IMR-90 (cell line): ENCODE measurements at regions not wholly inside any gene's neighbourhood (a gene's known extent, or its start where the extent isn't known, plus 50 kb on each side); places are given as distances from the start of the nearest gene placed in this dataset.

Experiments used
- ATAC-seq: fragments of 200-7000 bp; cut with Tn5 transposase; 2 replicates; pipeline ENCODE4 v1.9.1; 2020; ENCODE audit warnings: low read depth, mild to moderate bottlenecking, moderate library complexity
- BruUV-seq: library from RNA; stranded (reverse); fragments of 400-500 nt; replicated peaks from 2 replicates; lab custom pipeline; 2021; lab: Mats Ljungman, UMichigan
- CTCF ChIA-PET: fragments of 300-600 bp; formaldehyde crosslinking; extraction: SDS; loops from one replicate; lab custom pipeline; 2021; ENCODE audit warnings: antibody characterized with exemption; lab: Yijun Ruan, JAX
- POLR2A ChIA-PET: fragments of 300-600 bp; sonication (Branson Sonifier 250); formaldehyde crosslinking; loops from one replicate; lab custom pipeline; 2022; ENCODE audit warnings: antibody characterized with exemption; ENCODE audit not compliant: unreplicated experiment; lab: Charles Lee
- DNase-seq: peaks from one replicate; pipeline ENCODE4 v3.0.0; 2013
- H2AFZ ChIP-seq: replicated peaks from 2 replicates; pipeline ENCODE3; 2013; ENCODE audit warnings: low read length, mild to moderate bottlenecking; ENCODE audit not compliant: poor library complexity
- H2AK5ac ChIP-seq: 2 replicates; pipeline ENCODE4 v1.6.1; 2013; ENCODE audit warnings: low read depth, low read length, inconsistent platforms
- H2AK9ac ChIP-seq: replicated peaks from 2 replicates; pipeline ENCODE3; 2013; ENCODE audit warnings: mild to moderate bottlenecking, low read depth, low read length, moderate library complexity; ENCODE audit not compliant: poor library complexity
- H2BK120ac ChIP-seq: 2 replicates; pipeline ENCODE4 v1.6.1; 2013; ENCODE audit warnings: low read depth, low read length, inconsistent platforms
- H2BK15ac ChIP-seq: 3 replicates; pipeline ENCODE4 v1.6.1; 2013; ENCODE audit warnings: low read depth, low read length, inconsistent platforms
- H2BK20ac ChIP-seq: 2 replicates; pipeline ENCODE4 v1.6.1; 2013; ENCODE audit warnings: low read depth, mild to moderate bottlenecking, inconsistent platforms, low read length, moderate library complexity
- H2BK5ac ChIP-seq: 2 replicates; pipeline ENCODE4 v1.6.1; 2013; ENCODE audit warnings: mild to moderate bottlenecking, low read depth, low read length, inconsistent platforms; ENCODE audit not compliant: poor library complexity, severe bottlenecking
- H3K14ac ChIP-seq: replicated peaks from 2 replicates; pipeline ENCODE4 v1.6.1; 2013; ENCODE audit warnings: low read depth, low read length, inconsistent platforms
- H3K18ac ChIP-seq: 2 replicates; pipeline ENCODE4 v1.6.1; 2013; ENCODE audit warnings: low read depth, low read length, control low read depth
- H3K23ac ChIP-seq: 2 replicates; pipeline ENCODE4 v1.6.1; 2013; ENCODE audit warnings: low read depth, low read length, inconsistent platforms
- H3K27ac ChIP-seq: 2 replicates; pipeline ENCODE4 v1.5.1; 2013; ENCODE audit warnings: mild to moderate bottlenecking, control low read depth, low read length; ENCODE audit not compliant: insufficient read depth
- H3K27me3 ChIP-seq: 2 replicates; pipeline ENCODE4 v1.6.1; 2013; ENCODE audit warnings: low read length; ENCODE audit not compliant: control insufficient read depth, insufficient read depth
- H3K36me3 ChIP-seq: 2 replicates; pipeline ENCODE4 v1.6.1; 2013; ENCODE audit warnings: low read length, mixed read lengths; ENCODE audit not compliant: control insufficient read depth, insufficient read depth
- H3K4ac ChIP-seq: 2 replicates; pipeline ENCODE4 v1.6.1; 2013; ENCODE audit warnings: low read depth, low read length, inconsistent platforms
- H3K4me1 ChIP-seq: 2 replicates; pipeline ENCODE4 v1.6.1; 2013; ENCODE audit warnings: low read length, mixed read lengths; ENCODE audit not compliant: control insufficient read depth, insufficient read depth
- H3K4me2 ChIP-seq: 2 replicates; pipeline ENCODE4 v1.6.1; 2013; ENCODE audit warnings: low read depth, mild to moderate bottlenecking, control low read depth, low read length, moderate library complexity
- H3K4me3 ChIP-seq: 2 replicates; pipeline ENCODE4 v1.5.1; 2013; ENCODE audit warnings: low read depth, mild to moderate bottlenecking, control low read depth, low read length, moderate library complexity; ENCODE audit not compliant: insufficient read depth
- H3K56ac ChIP-seq: 2 replicates; pipeline ENCODE4 v1.6.1; 2013; ENCODE audit warnings: low read length, inconsistent platforms; ENCODE audit not compliant: insufficient read depth; ENCODE audit errors: extremely low read depth
- H3K79me1 ChIP-seq, 2 experiments: 2 replicates each; pipeline ENCODE4 v1.6.1; 2013; ENCODE audit warnings: low read length in 2 of 2, inconsistent platforms in 1 of 2, low read depth in 1 of 2
- H3K9ac ChIP-seq: 2 replicates; pipeline ENCODE4 v1.6.1; 2013; ENCODE audit warnings: low read depth, low read length, control low read depth
- H3K9me1 ChIP-seq: 2 replicates; pipeline ENCODE4 v1.6.1; 2013; ENCODE audit warnings: low read length, inconsistent platforms; ENCODE audit not compliant: insufficient read depth
- H3K9me3 ChIP-seq: 2 replicates; pipeline ENCODE4 v1.6.1; 2013; ENCODE audit warnings: low read length; ENCODE audit not compliant: control insufficient read depth, insufficient read depth
- H4K20me1 ChIP-seq: 2 replicates; pipeline ENCODE4 v1.6.1; 2013; ENCODE audit warnings: low read length, inconsistent platforms; ENCODE audit not compliant: insufficient read depth
- H4K5ac ChIP-seq: 2 replicates; pipeline ENCODE4 v1.6.1; 2013; ENCODE audit warnings: mild to moderate bottlenecking, low read depth, low read length, control low read depth
- H4K8ac ChIP-seq, 2 experiments: 2 replicates each; pipeline ENCODE4 v1.6.1; 2013; ENCODE audit warnings: low read depth in 2 of 2, low read length in 2 of 2, control low read depth in 1 of 2, inconsistent platforms in 1 of 2
- H4K91ac ChIP-seq: 2 replicates; pipeline ENCODE4 v1.6.1; 2013; ENCODE audit warnings: low read depth, low read length, inconsistent platforms; ENCODE audit not compliant: insufficient read depth
- BHLHE40 ChIP-seq: fragments of 150-350 bp; IDR thresholded peaks from 2 replicates; pipeline ENCODE4 v1.6.1; 2016; ENCODE audit warnings: mild to moderate bottlenecking, low read depth, low read length
- CEBPB ChIP-seq: IDR thresholded peaks from 2 replicates; pipeline ENCODE4 v1.6.1; 2012; ENCODE audit warnings: low read depth, low read length, improper control_type of control experiment
- CHD1 ChIP-seq: IDR thresholded peaks from 2 replicates; pipeline ENCODE4 v1.6.1; 2012; ENCODE audit warnings: low read depth, low read length, improper control_type of control experiment
- CTCF ChIP-seq: conservative IDR thresholded peaks from 2 replicates; pipeline ENCODE4 v1.5.1; 2012; ENCODE audit warnings: mild to moderate bottlenecking, low read depth, low read length, improper control_type of control experiment
- ELK1 ChIP-seq: fragments of 150-350 bp; IDR thresholded peaks from 2 replicates; pipeline ENCODE4 v1.6.1; 2016; ENCODE audit warnings: low read depth, mild to moderate bottlenecking, low read length, moderate library complexity, borderline replicate concordance
- FOS ChIP-seq: fragments of 150-350 bp; IDR thresholded peaks from 2 replicates; pipeline ENCODE4 v1.6.1; 2016; ENCODE audit warnings: low read depth, low read length
- MAFK ChIP-seq: IDR thresholded peaks from 2 replicates; pipeline ENCODE4 v1.6.1; 2012; ENCODE audit warnings: low read depth, low read length, improper control_type of control experiment
- MAZ ChIP-seq: IDR thresholded peaks from 2 replicates; pipeline ENCODE4 v1.6.1; 2012; ENCODE audit warnings: low read depth, mild to moderate bottlenecking, low read length, improper control_type of control experiment, moderate library complexity, borderline replicate concordance
- MXI1 ChIP-seq: IDR thresholded peaks from 2 replicates; pipeline ENCODE4 v1.6.1; 2012; ENCODE audit warnings: low read depth, mild to moderate bottlenecking, low read length, moderate library complexity, borderline replicate concordance
- NFE2L2 ChIP-seq: fragments of 150-350 bp; IDR thresholded peaks from 2 replicates; pipeline ENCODE4 v1.6.1; 2016; ENCODE audit warnings: low read depth, mild to moderate bottlenecking, low read length
- POLR2A ChIP-seq: IDR thresholded peaks from 2 replicates; pipeline ENCODE4 v1.6.1; 2012; ENCODE audit warnings: mild to moderate bottlenecking, low read depth, low read length
- RAD21 ChIP-seq: IDR thresholded peaks from 2 replicates; pipeline ENCODE4 v1.6.1; 2012; ENCODE audit warnings: low read length, improper control_type of control experiment
- RCOR1 ChIP-seq: IDR thresholded peaks from 2 replicates; pipeline ENCODE4 v1.6.1; 2012; ENCODE audit warnings: mild to moderate bottlenecking, low read length, improper control_type of control experiment; ENCODE audit not compliant: insufficient replicate concordance
- RFX5 ChIP-seq: IDR thresholded peaks from 2 replicates; pipeline ENCODE4 v1.8.0; 2012; ENCODE audit warnings: low read depth, mild to moderate bottlenecking, low read length, moderate library complexity
- SMC3 ChIP-seq: fragments of 150-350 bp; IDR thresholded peaks from 2 replicates; pipeline ENCODE4 v1.6.1; 2016; ENCODE audit warnings: low read depth, mild to moderate bottlenecking, antibody characterized with exemption, low read length, moderate library complexity
- USF2 ChIP-seq: fragments of 150-350 bp; IDR thresholded peaks from 2 replicates; pipeline ENCODE4 v1.6.1; 2017; ENCODE audit warnings: mild to moderate bottlenecking, antibody characterized with exemption, low read length, low read depth
- WGBS, 2 experiments: methylation state at CpG; one replicate each; pipeline versions ENCODE4 v1.1.5 to v1.1.7; 2013; ENCODE audit warnings: missing lambda C conversion rate in 2 of 2; ENCODE audit not compliant: insufficient read length in 1 of 2; ENCODE audit errors: extremely low coverage in 2 of 2; 5-methylcytosine and 5-hydroxymethylcytosine counted together
- dilution Hi-C: fragments of 300-500 bp; cut with HindIII; formaldehyde crosslinking; loops from one replicate; pipeline ENCODE4 v1.14.3; 2018; ENCODE audit warnings: low sequenced_read_pairs; ENCODE audit not compliant: unreplicated experiment
- in situ Hi-C: fragments of 300-500 bp; cut with MboI; formaldehyde crosslinking; loops from 3 replicates; pipeline ENCODE4 v1.14.3; 2019; ENCODE audit warnings: low sequenced_read_pairs, inconsistent platforms, mixed read lengths
- intact Hi-C: fragments of 100-400 bp; cut with micrococcal nuclease; formaldehyde crosslinking; loops from 2 replicates; pipeline ENCODE4 v1.10.0; 2022

GRCh38 chr4:165604181-165604580 is 225.4 kb downstream of the CPE start:
- H3K27ac ChIP-seq, result no peak overlapping the region
- TF ChIP-seq RFX5 (no peak), BHLHE40 (no peak), CEBPB (no peak), MAFK (no peak), MAZ (no peak), CTCF (no peak), USF2 (no peak), CHD1 (no peak), POLR2A (no peak), ELK1 (no peak), MXI1 (no peak), SMC3 (no peak), RAD21 (no peak), FOS (no peak), RCOR1 (no peak), NFE2L2 (no peak)
- no peak overlapping the region for H4K5ac ChIP-seq
- H4K8ac ChIP-seq, result no peak overlapping the region
- DNase-seq (no peak), ATAC-seq (no peak)
- H2AK9ac ChIP-seq, result no peak overlapping the region
- no TSS peak for BruUV-seq
- no peak overlapping the region for H3K4me3 ChIP-seq
- intact Hi-C loops, result no loop called here
- H4K91ac ChIP-seq, result no peak overlapping the region
- no peak overlapping the region for H2BK20ac ChIP-seq
- H3K9me1 ChIP-seq, result no peaks in the 10 kb centered on the region
- no peak overlapping the region for H2BK120ac ChIP-seq
- dilution Hi-C loops, result no loop called here
- H3K9ac ChIP-seq, result no peak overlapping the region
- no peak overlapping the region for H3K4ac ChIP-seq
- no peak overlapping the region for H3K56ac ChIP-seq
- H3K14ac ChIP-seq, result no peak overlapping the region
- H3K27me3 ChIP-seq, result no peaks in the 10 kb centered on the region
- peaks cover 3% of the 10 kb centered on the region for H3K9me3 ChIP-seq
- H2AK5ac ChIP-seq, result no peak overlapping the region
- no peaks in the 10 kb centered on the region for H3K4me1 ChIP-seq
- H3K36me3 ChIP-seq, result no peaks in the 10 kb centered on the region
- in situ Hi-C loops, result no loop called here
- ChIA-PET POLR2A (no interaction called here), CTCF (no interaction called here)
- no peaks in the 10 kb centered on the region for H3K79me1 ChIP-seq
- no peaks in the 10 kb centered on the region for H4K20me1 ChIP-seq
- no CpG with 5 or more reads among the region's 2 CpGs for WGBS, 2 experiments
- no peak overlapping the region for H3K4me2 ChIP-seq
- no peak overlapping the region for H2BK15ac ChIP-seq
- no peak overlapping the region for H2BK5ac ChIP-seq
- H3K18ac ChIP-seq, result no peak overlapping the region
- H2AFZ ChIP-seq, result no peak overlapping the region
- H3K23ac ChIP-seq, result no peak overlapping the region
